ENCODE measurements at regions not wholly inside any gene's neighbourhood (a gene's known extent, or its start where the extent isn't known, plus 50 kb on each side); places are given as distances from the start of the nearest gene placed in this dataset.

DNA sequence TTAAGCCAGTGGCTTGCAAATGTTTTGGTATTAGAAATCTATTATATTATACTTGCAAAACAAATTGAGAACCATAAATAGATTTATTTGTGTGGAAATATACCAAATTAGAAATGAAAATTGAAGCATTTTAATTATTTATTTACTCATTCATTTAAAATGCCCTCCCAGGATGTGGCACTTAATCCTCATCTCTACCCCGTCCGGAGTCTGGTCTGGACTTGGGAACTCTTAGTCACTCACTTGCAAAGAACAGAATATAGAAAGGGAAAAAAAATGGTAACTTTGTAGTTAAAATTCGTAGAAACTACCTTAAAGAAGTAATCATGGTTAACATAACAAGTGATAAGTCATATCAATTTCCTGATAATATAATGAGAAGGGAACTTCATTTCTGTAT is 775.9 kb upstream of the INTU start:
- ChIA-PET POLR2A (no interaction called here), CTCF (no interaction called here)
- peaks cover 0 to 4% (median 1%) of the 10 kb centered on the region in 3 donors for H3K9me3 ChIP-seq (ENCODE audit: control extremely low read depth in 1 of 3, control insufficient read depth in 2 of 3, insufficient read depth in 1 of 3, low read length in 2 of 3)
- DNase-seq, result no peak
- H3K4me1 ChIP-seq (ENCODE audit: control insufficient read depth in 2 of 2, insufficient read depth in 2 of 2, low read length in 2 of 2), result no peaks in the 10 kb centered on the region
- no CpG with 5 or more reads among the region's 3 CpGs for WGBS (ENCODE audit: insufficient coverage)
- H4K20me1 ChIP-seq (ENCODE audit: control insufficient read depth, insufficient read depth, low read length, poor library complexity, severe bottlenecking), result no peaks in the 10 kb centered on the region
- H3K79me2 ChIP-seq (ENCODE audit: control insufficient read depth, insufficient read depth, low read length), result no peaks in the 10 kb centered on the region
- no peaks in the 10 kb centered on the region for H3K36me3 ChIP-seq (replicated peaks in 1 of 2; ENCODE audit: control extremely low read depth in 1 of 2, control insufficient read depth in 1 of 2, extremely low read depth in 1 of 2, insufficient read depth in 2 of 2, low read length in 1 of 2)
- no peaks in the 10 kb centered on the region for H3K27me3 ChIP-seq (replicated peaks in 1 of 4; ENCODE audit: control extremely low read depth in 1 of 4, control insufficient read depth in 3 of 4, insufficient read depth in 4 of 4, low read length in 3 of 4)
- no peaks in the 10 kb centered on the region for H3K4me1 Mint-ChIP-seq
- no peak for TF ChIP-seq EZH2 (IDR thresholded peaks at IDR 0.05; ENCODE audit: borderline replicate concordance, insufficient read depth, low read depth, low read length, poor library complexity, severe bottlenecking)
- TF ChIP-seq, protein P1, sequence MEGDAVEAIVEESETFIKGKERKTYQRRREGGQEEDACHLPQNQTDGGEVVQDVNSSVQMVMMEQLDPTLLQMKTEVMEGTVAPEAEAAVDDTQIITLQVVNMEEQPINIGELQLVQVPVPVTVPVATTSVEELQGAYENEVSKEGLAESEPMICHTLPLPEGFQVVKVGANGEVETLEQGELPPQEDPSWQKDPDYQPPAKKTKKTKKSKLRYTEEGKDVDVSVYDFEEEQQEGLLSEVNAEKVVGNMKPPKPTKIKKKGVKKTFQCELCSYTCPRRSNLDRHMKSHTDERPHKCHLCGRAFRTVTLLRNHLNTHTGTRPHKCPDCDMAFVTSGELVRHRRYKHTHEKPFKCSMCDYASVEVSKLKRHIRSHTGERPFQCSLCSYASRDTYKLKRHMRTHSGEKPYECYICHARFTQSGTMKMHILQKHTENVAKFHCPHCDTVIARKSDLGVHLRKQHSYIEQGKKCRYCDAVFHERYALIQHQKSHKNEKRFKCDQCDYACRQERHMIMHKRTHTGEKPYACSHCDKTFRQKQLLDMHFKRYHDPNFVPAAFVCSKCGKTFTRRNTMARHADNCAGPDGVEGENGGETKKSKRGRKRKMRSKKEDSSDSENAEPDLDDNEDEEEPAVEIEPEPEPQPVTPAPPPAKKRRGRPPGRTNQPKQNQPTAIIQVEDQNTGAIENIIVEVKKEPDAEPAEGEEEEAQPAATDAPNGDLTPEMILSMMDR (IDR thresholded peaks at IDR 0.05), result no peak
- no peak overlapping the region for H3K27ac ChIP-seq (ENCODE audit: low read length in 2 of 2)
- H3K27me3 Mint-ChIP-seq, result no peaks in the 10 kb centered on the region
- H2AFZ ChIP-seq (ENCODE audit: insufficient read depth, low read depth, low read length, poor library complexity, severe bottlenecking), result no peak overlapping the region
- ATAC-seq (ENCODE audit: low read depth), result no peak
- no peak overlapping the region for H3K4me3 ChIP-seq (ENCODE audit: control extremely low read depth in 1 of 5, extremely low read depth in 1 of 5, insufficient read depth in 1 of 5, low read depth in 2 of 5, low read length in 4 of 5)
- no peak overlapping the region for H3K4me3 Mint-ChIP-seq
- H3K9me3 Mint-ChIP-seq (ENCODE audit: insufficient read depth), result no peaks in the 10 kb centered on the region
- intact Hi-C loops (cut with micrococcal nuclease), result no loop called here
- no peak overlapping the region for H3K4me2 ChIP-seq (replicated peaks; ENCODE audit: low read depth, low read length, poor library complexity, severe bottlenecking)
- H3K27ac Mint-ChIP-seq, result no peak overlapping the region
- H3K9ac ChIP-seq (ENCODE audit: low read length), result no peak overlapping the region

DNA sequence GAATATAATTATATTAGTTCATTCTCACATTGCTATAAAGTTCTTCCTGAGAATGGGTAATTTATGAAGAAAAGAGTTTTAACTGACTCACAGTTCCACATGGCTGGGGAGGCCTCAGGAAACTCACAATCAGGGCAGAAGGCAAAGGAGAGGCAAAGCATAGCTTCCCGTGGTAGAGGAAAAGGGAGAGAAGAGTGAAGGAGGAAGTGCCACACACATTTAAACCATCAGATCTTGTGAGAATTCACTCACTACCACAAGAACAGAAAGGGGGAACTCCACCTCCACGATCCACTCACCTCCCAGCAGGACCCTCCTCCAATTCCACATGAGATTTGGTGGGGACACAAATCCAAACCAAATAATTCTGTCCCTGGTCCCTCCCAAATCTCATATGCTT is 773.4 kb upstream of the INTU start:
- no peak overlapping the region for H2AFZ ChIP-seq (ENCODE audit: insufficient read depth, low read depth, low read length, poor library complexity, severe bottlenecking)
- no peaks in the 10 kb centered on the region for H3K4me1 ChIP-seq (ENCODE audit: control insufficient read depth in 2 of 2, insufficient read depth in 2 of 2, low read length in 2 of 2)
- H3K27ac ChIP-seq (ENCODE audit: low read length in 2 of 2), result no peak overlapping the region
- Mint-ChIP-seq H3K27me3 (no peaks in the 10 kb centered on the region), H3K4me3 (no peak overlapping the region), H3K9me3 (ENCODE audit: insufficient read depth) (no peaks in the 10 kb centered on the region), H3K27ac (no peak overlapping the region), H3K4me1 (no peaks in the 10 kb centered on the region)
- no peaks in the 10 kb centered on the region for H3K79me2 ChIP-seq (ENCODE audit: control insufficient read depth, insufficient read depth, low read length)
- CTCF ChIA-PET, result no interaction called here
- intact Hi-C loops (cut with micrococcal nuclease), result no loop called here
- DNase-seq, result no peak
- H3K9ac ChIP-seq (ENCODE audit: low read length), result no peak overlapping the region
- H4K20me1 ChIP-seq (ENCODE audit: control insufficient read depth, insufficient read depth, low read length, poor library complexity, severe bottlenecking), result no peaks in the 10 kb centered on the region
- no peak overlapping the region for H3K4me3 ChIP-seq (ENCODE audit: control extremely low read depth in 1 of 5, extremely low read depth in 1 of 5, insufficient read depth in 1 of 5, low read depth in 2 of 5, low read length in 4 of 5)
- no peak for ATAC-seq (ENCODE audit: low read depth)
- H3K9me3 ChIP-seq (ENCODE audit: control extremely low read depth in 1 of 3, control insufficient read depth in 2 of 3, insufficient read depth in 1 of 3, low read length in 2 of 3), result peaks cover 0 to 4% (median 1%) of the 10 kb centered on the region in 3 donors
- TF ChIP-seq EZH2 (IDR thresholded peaks at IDR 0.05; ENCODE audit: borderline replicate concordance, insufficient read depth, low read depth, low read length, poor library complexity, severe bottlenecking), result no peak
- TF ChIP-seq, protein P1 (IDR thresholded peaks at IDR 0.05), result no peak
- H3K4me2 ChIP-seq (replicated peaks; ENCODE audit: low read depth, low read length, poor library complexity, severe bottlenecking), result no peak overlapping the region
- H3K36me3 ChIP-seq (replicated peaks in 1 of 2; ENCODE audit: control extremely low read depth in 1 of 2, control insufficient read depth in 1 of 2, extremely low read depth in 1 of 2, insufficient read depth in 2 of 2, low read length in 1 of 2), result no peaks in the 10 kb centered on the region
- WGBS (ENCODE audit: insufficient coverage), result 78% methylated on average over 1 of the region's 2 CpGs
- POLR2A ChIA-PET, result no interaction called here
- no peaks in the 10 kb centered on the region for H3K27me3 ChIP-seq (replicated peaks in 1 of 4; ENCODE audit: control extremely low read depth in 1 of 4, control insufficient read depth in 3 of 4, insufficient read depth in 4 of 4, low read length in 3 of 4)

All from B cell (primary cell).